IMR-90 (cell line): ENCODE measurements at regions not wholly inside any gene's neighbourhood (a gene's known extent, or its start where the extent isn't known, plus 50 kb on each side); places are given as distances from the start of the nearest gene placed in this dataset.

Experiments
- ATAC-seq: fragments of 200-7000 bp; cut with Tn5 transposase; 2 replicates; pipeline ENCODE4 v1.9.1; 2020; ENCODE audit warnings: low read depth, mild to moderate bottlenecking, moderate library complexity
- BruUV-seq: library from RNA; stranded (reverse); fragments of 400-500 nt; replicated peaks from 2 replicates; lab custom pipeline; 2021; lab: Mats Ljungman, UMichigan
- CTCF ChIA-PET: fragments of 300-600 bp; formaldehyde crosslinking; extraction: SDS; loops from one replicate; lab custom pipeline; 2021; ENCODE audit warnings: antibody characterized with exemption; lab: Yijun Ruan, JAX
- POLR2A ChIA-PET: fragments of 300-600 bp; sonication (Branson Sonifier 250); formaldehyde crosslinking; loops from one replicate; lab custom pipeline; 2022; ENCODE audit warnings: antibody characterized with exemption; ENCODE audit not compliant: unreplicated experiment; lab: Charles Lee
- DNase-seq: peaks from one replicate; pipeline ENCODE4 v3.0.0; 2013
- H2AFZ ChIP-seq: replicated peaks from 2 replicates; pipeline ENCODE3; 2013; ENCODE audit warnings: low read length, mild to moderate bottlenecking; ENCODE audit not compliant: poor library complexity
- H2AK5ac ChIP-seq: 2 replicates; pipeline ENCODE4 v1.6.1; 2013; ENCODE audit warnings: low read depth, low read length, inconsistent platforms
- H2AK9ac ChIP-seq: replicated peaks from 2 replicates; pipeline ENCODE3; 2013; ENCODE audit warnings: mild to moderate bottlenecking, low read depth, low read length, moderate library complexity; ENCODE audit not compliant: poor library complexity
- H2BK120ac ChIP-seq: 2 replicates; pipeline ENCODE4 v1.6.1; 2013; ENCODE audit warnings: low read depth, low read length, inconsistent platforms
- H2BK15ac ChIP-seq: 3 replicates; pipeline ENCODE4 v1.6.1; 2013; ENCODE audit warnings: low read depth, low read length, inconsistent platforms
- H2BK20ac ChIP-seq: 2 replicates; pipeline ENCODE4 v1.6.1; 2013; ENCODE audit warnings: low read depth, mild to moderate bottlenecking, inconsistent platforms, low read length, moderate library complexity
- H2BK5ac ChIP-seq: 2 replicates; pipeline ENCODE4 v1.6.1; 2013; ENCODE audit warnings: mild to moderate bottlenecking, low read depth, low read length, inconsistent platforms; ENCODE audit not compliant: poor library complexity, severe bottlenecking
- H3K14ac ChIP-seq: replicated peaks from 2 replicates; pipeline ENCODE4 v1.6.1; 2013; ENCODE audit warnings: low read depth, low read length, inconsistent platforms
- H3K18ac ChIP-seq: 2 replicates; pipeline ENCODE4 v1.6.1; 2013; ENCODE audit warnings: low read depth, low read length, control low read depth
- H3K23ac ChIP-seq: 2 replicates; pipeline ENCODE4 v1.6.1; 2013; ENCODE audit warnings: low read depth, low read length, inconsistent platforms
- H3K27ac ChIP-seq: 2 replicates; pipeline ENCODE4 v1.5.1; 2013; ENCODE audit warnings: mild to moderate bottlenecking, control low read depth, low read length; ENCODE audit not compliant: insufficient read depth
- H3K27me3 ChIP-seq: 2 replicates; pipeline ENCODE4 v1.6.1; 2013; ENCODE audit warnings: low read length; ENCODE audit not compliant: control insufficient read depth, insufficient read depth
- H3K36me3 ChIP-seq: 2 replicates; pipeline ENCODE4 v1.6.1; 2013; ENCODE audit warnings: low read length, mixed read lengths; ENCODE audit not compliant: control insufficient read depth, insufficient read depth
- H3K4ac ChIP-seq: 2 replicates; pipeline ENCODE4 v1.6.1; 2013; ENCODE audit warnings: low read depth, low read length, inconsistent platforms
- H3K4me1 ChIP-seq: 2 replicates; pipeline ENCODE4 v1.6.1; 2013; ENCODE audit warnings: low read length, mixed read lengths; ENCODE audit not compliant: control insufficient read depth, insufficient read depth
- H3K4me2 ChIP-seq: 2 replicates; pipeline ENCODE4 v1.6.1; 2013; ENCODE audit warnings: low read depth, mild to moderate bottlenecking, control low read depth, low read length, moderate library complexity
- H3K4me3 ChIP-seq: 2 replicates; pipeline ENCODE4 v1.5.1; 2013; ENCODE audit warnings: low read depth, mild to moderate bottlenecking, control low read depth, low read length, moderate library complexity; ENCODE audit not compliant: insufficient read depth
- H3K56ac ChIP-seq: 2 replicates; pipeline ENCODE4 v1.6.1; 2013; ENCODE audit warnings: low read length, inconsistent platforms; ENCODE audit not compliant: insufficient read depth; ENCODE audit errors: extremely low read depth
- H3K79me1 ChIP-seq, 2 experiments: 2 replicates each; pipeline ENCODE4 v1.6.1; 2013; ENCODE audit warnings: low read length in 2 of 2, inconsistent platforms in 1 of 2, low read depth in 1 of 2
- H3K9ac ChIP-seq: 2 replicates; pipeline ENCODE4 v1.6.1; 2013; ENCODE audit warnings: low read depth, low read length, control low read depth
- H3K9me1 ChIP-seq: 2 replicates; pipeline ENCODE4 v1.6.1; 2013; ENCODE audit warnings: low read length, inconsistent platforms; ENCODE audit not compliant: insufficient read depth
- H3K9me3 ChIP-seq: 2 replicates; pipeline ENCODE4 v1.6.1; 2013; ENCODE audit warnings: low read length; ENCODE audit not compliant: control insufficient read depth, insufficient read depth
- H4K20me1 ChIP-seq: 2 replicates; pipeline ENCODE4 v1.6.1; 2013; ENCODE audit warnings: low read length, inconsistent platforms; ENCODE audit not compliant: insufficient read depth
- H4K5ac ChIP-seq: 2 replicates; pipeline ENCODE4 v1.6.1; 2013; ENCODE audit warnings: mild to moderate bottlenecking, low read depth, low read length, control low read depth
- H4K8ac ChIP-seq, 2 experiments: 2 replicates each; pipeline ENCODE4 v1.6.1; 2013; ENCODE audit warnings: low read depth in 2 of 2, low read length in 2 of 2, control low read depth in 1 of 2, inconsistent platforms in 1 of 2
- H4K91ac ChIP-seq: 2 replicates; pipeline ENCODE4 v1.6.1; 2013; ENCODE audit warnings: low read depth, low read length, inconsistent platforms; ENCODE audit not compliant: insufficient read depth
- BHLHE40 ChIP-seq: fragments of 150-350 bp; IDR thresholded peaks from 2 replicates; pipeline ENCODE4 v1.6.1; 2016; ENCODE audit warnings: mild to moderate bottlenecking, low read depth, low read length
- CEBPB ChIP-seq: IDR thresholded peaks from 2 replicates; pipeline ENCODE4 v1.6.1; 2012; ENCODE audit warnings: low read depth, low read length, improper control_type of control experiment
- CHD1 ChIP-seq: IDR thresholded peaks from 2 replicates; pipeline ENCODE4 v1.6.1; 2012; ENCODE audit warnings: low read depth, low read length, improper control_type of control experiment
- CTCF ChIP-seq: conservative IDR thresholded peaks from 2 replicates; pipeline ENCODE4 v1.5.1; 2012; ENCODE audit warnings: mild to moderate bottlenecking, low read depth, low read length, improper control_type of control experiment
- ELK1 ChIP-seq: fragments of 150-350 bp; IDR thresholded peaks from 2 replicates; pipeline ENCODE4 v1.6.1; 2016; ENCODE audit warnings: low read depth, mild to moderate bottlenecking, low read length, moderate library complexity, borderline replicate concordance
- FOS ChIP-seq: fragments of 150-350 bp; IDR thresholded peaks from 2 replicates; pipeline ENCODE4 v1.6.1; 2016; ENCODE audit warnings: low read depth, low read length
- MAFK ChIP-seq: IDR thresholded peaks from 2 replicates; pipeline ENCODE4 v1.6.1; 2012; ENCODE audit warnings: low read depth, low read length, improper control_type of control experiment
- MAZ ChIP-seq: IDR thresholded peaks from 2 replicates; pipeline ENCODE4 v1.6.1; 2012; ENCODE audit warnings: low read depth, mild to moderate bottlenecking, low read length, improper control_type of control experiment, moderate library complexity, borderline replicate concordance
- MXI1 ChIP-seq: IDR thresholded peaks from 2 replicates; pipeline ENCODE4 v1.6.1; 2012; ENCODE audit warnings: low read depth, mild to moderate bottlenecking, low read length, moderate library complexity, borderline replicate concordance
- NFE2L2 ChIP-seq: fragments of 150-350 bp; IDR thresholded peaks from 2 replicates; pipeline ENCODE4 v1.6.1; 2016; ENCODE audit warnings: low read depth, mild to moderate bottlenecking, low read length
- POLR2A ChIP-seq: IDR thresholded peaks from 2 replicates; pipeline ENCODE4 v1.6.1; 2012; ENCODE audit warnings: mild to moderate bottlenecking, low read depth, low read length
- RAD21 ChIP-seq: IDR thresholded peaks from 2 replicates; pipeline ENCODE4 v1.6.1; 2012; ENCODE audit warnings: low read length, improper control_type of control experiment
- RCOR1 ChIP-seq: IDR thresholded peaks from 2 replicates; pipeline ENCODE4 v1.6.1; 2012; ENCODE audit warnings: mild to moderate bottlenecking, low read length, improper control_type of control experiment; ENCODE audit not compliant: insufficient replicate concordance
- RFX5 ChIP-seq: IDR thresholded peaks from 2 replicates; pipeline ENCODE4 v1.8.0; 2012; ENCODE audit warnings: low read depth, mild to moderate bottlenecking, low read length, moderate library complexity
- SMC3 ChIP-seq: fragments of 150-350 bp; IDR thresholded peaks from 2 replicates; pipeline ENCODE4 v1.6.1; 2016; ENCODE audit warnings: low read depth, mild to moderate bottlenecking, antibody characterized with exemption, low read length, moderate library complexity
- USF2 ChIP-seq: fragments of 150-350 bp; IDR thresholded peaks from 2 replicates; pipeline ENCODE4 v1.6.1; 2017; ENCODE audit warnings: mild to moderate bottlenecking, antibody characterized with exemption, low read length, low read depth
- WGBS, 2 experiments: methylation state at CpG; one replicate each; pipeline versions ENCODE4 v1.1.5 to v1.1.7; 2013; ENCODE audit warnings: missing lambda C conversion rate in 2 of 2; ENCODE audit not compliant: insufficient read length in 1 of 2; ENCODE audit errors: extremely low coverage in 2 of 2; 5-methylcytosine and 5-hydroxymethylcytosine counted together
- dilution Hi-C: fragments of 300-500 bp; cut with HindIII; formaldehyde crosslinking; loops from one replicate; pipeline ENCODE4 v1.14.3; 2018; ENCODE audit warnings: low sequenced_read_pairs; ENCODE audit not compliant: unreplicated experiment
- in situ Hi-C: fragments of 300-500 bp; cut with MboI; formaldehyde crosslinking; loops from 3 replicates; pipeline ENCODE4 v1.14.3; 2019; ENCODE audit warnings: low sequenced_read_pairs, inconsistent platforms, mixed read lengths
- intact Hi-C: fragments of 100-400 bp; cut with micrococcal nuclease; formaldehyde crosslinking; loops from 2 replicates; pipeline ENCODE4 v1.10.0; 2022

GRCh38 chr5:161212123-161212712, 334.3 kb downstream of the GABRB2 start:
- no TSS peak for BruUV-seq

More at GRCh38 chr5:161212123-161212712, 334.3 kb downstream of the GABRB2 start:
- no peaks in the 10 kb centered on the region for H3K79me1 ChIP-seq
- dilution Hi-C loops = no loop called here
- no CpG with 5 or more reads among the region's 1 CpG for WGBS, 2 experiments
- H2AK5ac ChIP-seq = no peak overlapping the region
- no peak overlapping the region for H2BK20ac ChIP-seq
- no peak overlapping the region for H2BK15ac ChIP-seq
- H3K56ac ChIP-seq = no peak overlapping the region
- TF ChIP-seq RCOR1 (no peak), MAZ (no peak), SMC3 (no peak), MAFK (no peak), POLR2A (no peak), CEBPB (no peak), BHLHE40 (no peak), CTCF (no peak), NFE2L2 (no peak), USF2 (no peak), FOS (no peak), CHD1 (no peak), RAD21 (no peak), RFX5 (no peak), ELK1 (no peak), MXI1 (no peak)
- in situ Hi-C loops = no loop called here
- no peak overlapping the region for H3K4ac ChIP-seq
- H3K9ac ChIP-seq = no peak overlapping the region
- H2BK5ac ChIP-seq = no peak overlapping the region
- CTCF ChIA-PET = no interaction called here
- H3K27ac ChIP-seq = no peak overlapping the region
- no peak for DNase-seq
- H3K9me1 ChIP-seq = no peaks in the 10 kb centered on the region
- no peak overlapping the region for H3K4me2 ChIP-seq
- no peaks in the 10 kb centered on the region for H3K36me3 ChIP-seq
- no peak overlapping the region for H2BK120ac ChIP-seq
- no peak overlapping the region for H3K18ac ChIP-seq
- intact Hi-C loops = no loop called here
- H3K4me3 ChIP-seq = no peak overlapping the region
- H2AK9ac ChIP-seq = no peak overlapping the region
- H3K14ac ChIP-seq = no peak overlapping the region
- peaks cover 4% of the 10 kb centered on the region; the same call in 1 of the 2 replicates for H3K9me3 ChIP-seq
- H3K4me1 ChIP-seq = no peaks in the 10 kb centered on the region
- H4K5ac ChIP-seq = no peak overlapping the region
- no peak overlapping the region for H3K23ac ChIP-seq
- no peak overlapping the region for H2AFZ ChIP-seq
- no peaks in the 10 kb centered on the region for H3K27me3 ChIP-seq
- POLR2A ChIA-PET = no interaction called here
- H4K91ac ChIP-seq = no peak overlapping the region
- no peak overlapping the region for H4K8ac ChIP-seq
- ATAC-seq = no peak
- no peaks in the 10 kb centered on the region for H4K20me1 ChIP-seq
